ENCODE measurements at regions not wholly inside any gene's neighbourhood (a gene's known extent, or its start where the extent isn't known, plus 50 kb on each side); places are given as distances from the start of the nearest gene placed in this dataset.
"Not testable (repeated sequence)": the region's sequence is repeated elsewhere in the genome, so short reads cannot be mapped to it uniquely, and the experiment has no call there.

- DNase-seq: no peak
Observed at GRCh38 chr7:101712652-101713051, 83.6 kb upstream of the MYL10 start.

GRCh38 chr7:101714097-101714496 lies 85.0 kb upstream of the MYL10 start:
- no peak for DNase-seq

GRCh38 chr7:101717628-101718357 lies 88.7 kb upstream of the MYL10 start:
- peak; percentile 77 for DNase-seq

- no peak for DNase-seq
Observed at GRCh38 chr7:101718363-101719122, 89.4 kb upstream of the MYL10 start.

GRCh38 chr7:101719123-101719470 lies 90.0 kb upstream of the MYL10 start:
- DNase-seq: no peak

GRCh38 chr7:101720324-101720723 lies 91.2 kb upstream of the MYL10 start:
- no peak for DNase-seq

- no peak for DNase-seq
Observed at GRCh38 chr7:101722247-101722646, 93.2 kb upstream of the MYL10 start.

GRCh38 chr7:101723835-101724234 lies 93.6 kb upstream of the CUX1 start:
- no peak for DNase-seq

GRCh38 chr7:101724957-101725356 lies 92.5 kb upstream of the CUX1 start:
- DNase-seq: no peak

- DNase-seq: no peak
Observed at GRCh38 chr7:101725921-101726320, 91.5 kb upstream of the CUX1 start.

- DNase-seq: no peak
Observed at GRCh38 chr7:101727184-101727583, 90.2 kb upstream of the CUX1 start.

- DNase-seq: no peak
Observed at GRCh38 chr7:101728128-101728527, 89.3 kb upstream of the CUX1 start.

GRCh38 chr7:101728873-101729240 lies 88.6 kb upstream of the CUX1 start:
- not testable (repeated sequence) for DNase-seq

GRCh38 chr7:101729241-101729883 lies 88.1 kb upstream of the CUX1 start:
- DNase-seq: peak; percentile 86

GRCh38 chr7:101731502-101732084 lies 85.8 kb upstream of the CUX1 start:
- no peak for DNase-seq

- DNase-seq: peak; percentile 13
Observed at GRCh38 chr7:101733713-101734475, 83.5 kb upstream of the CUX1 start.

GRCh38 chr7:101736084-101736483 lies 81.3 kb upstream of the CUX1 start:
- DNase-seq: no peak

GRCh38 chr7:101739775-101740398 lies 77.5 kb upstream of the CUX1 start:
- DNase-seq: no peak

- DNase-seq: no peak
Observed at GRCh38 chr7:101740981-101741725, 76.3 kb upstream of the CUX1 start.

GRCh38 chr7:101743241-101743994 lies 74.0 kb upstream of the CUX1 start:
- DNase-seq: peak; percentile 52

GRCh38 chr7:101743995-101744360 lies 73.4 kb upstream of the CUX1 start:
- DNase-seq: no peak

All from fibroblast of skin of abdomen (primary cell).